Nephron progenitor cell (in vitro differentiated cells): ENCODE measurements at regions not wholly inside any gene's neighbourhood (a gene's known extent, or its start where the extent isn't known, plus 50 kb on each side); places are given as distances from the start of the nearest gene placed in this dataset.

ENCODE experiments used
- DNase-seq: peaks from one replicate; pipeline ENCODE4 v3.0.0; 2021
- H3K27ac Mint-ChIP-seq: 2 replicates; pipeline ENCODE4 v1.8.0; 2021; ENCODE audit warnings: mild to moderate bottlenecking, moderate library complexity, mixed read lengths
- H3K27me3 Mint-ChIP-seq: 2 replicates; pipeline ENCODE4 v1.8.0; 2021; ENCODE audit warnings: mild to moderate bottlenecking, low read depth, mixed read lengths; ENCODE audit not compliant: poor library complexity
- H3K36me3 Mint-ChIP-seq: 2 replicates; pipeline ENCODE4 v1.8.0; 2021; ENCODE audit warnings: low read depth, mixed read lengths
- H3K4me1 Mint-ChIP-seq: 2 replicates; pipeline ENCODE4 v1.8.0; 2021; ENCODE audit warnings: mixed read lengths
- H3K4me3 Mint-ChIP-seq: 2 replicates; pipeline ENCODE4 v1.8.0; 2021; ENCODE audit warnings: mild to moderate bottlenecking, moderate library complexity, mixed read lengths
- H3K9me3 Mint-ChIP-seq: 2 replicates; pipeline ENCODE4 v1.8.0; 2021; ENCODE audit warnings: mild to moderate bottlenecking, moderate library complexity, mixed read lengths
- TF ChIP-seq, protein P1 (sequence below): fragments of 200-600 bp; sonication (generic); IDR thresholded peaks from 2 replicates; pipeline ENCODE4 v1.5.0; 2021; ENCODE audit warnings: antibody characterized with exemption

DNA sequence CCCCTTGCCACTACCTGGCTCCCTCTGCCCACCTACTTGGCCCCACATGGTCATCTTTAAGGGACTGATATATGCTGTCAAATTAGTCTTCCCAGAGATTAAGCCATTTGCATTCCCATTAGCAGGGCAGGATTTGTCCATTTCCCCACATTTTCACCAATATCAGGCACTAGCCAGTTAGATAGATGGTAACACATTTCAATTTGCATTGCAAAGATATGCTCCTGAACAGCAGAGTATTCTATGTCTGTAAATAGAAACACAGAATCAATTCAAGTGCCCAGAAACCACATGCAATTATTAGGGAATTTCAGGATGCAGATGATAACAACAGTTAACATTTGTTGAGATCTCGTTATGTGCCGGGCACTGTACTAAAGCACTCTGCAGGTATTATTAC lies 92.6 kb upstream of the IL12B start:
- H3K27me3 Mint-ChIP-seq = peaks cover 11% of the 10 kb centered on the region
- no peaks in the 10 kb centered on the region for H3K4me1 Mint-ChIP-seq
- no peaks in the 10 kb centered on the region for H3K9me3 Mint-ChIP-seq
- no peak overlapping the region for H3K27ac Mint-ChIP-seq
- DNase-seq = no peak
- no peaks in the 10 kb centered on the region for H3K36me3 Mint-ChIP-seq
- H3K4me3 Mint-ChIP-seq = no peak overlapping the region
- TF ChIP-seq, protein P1, sequence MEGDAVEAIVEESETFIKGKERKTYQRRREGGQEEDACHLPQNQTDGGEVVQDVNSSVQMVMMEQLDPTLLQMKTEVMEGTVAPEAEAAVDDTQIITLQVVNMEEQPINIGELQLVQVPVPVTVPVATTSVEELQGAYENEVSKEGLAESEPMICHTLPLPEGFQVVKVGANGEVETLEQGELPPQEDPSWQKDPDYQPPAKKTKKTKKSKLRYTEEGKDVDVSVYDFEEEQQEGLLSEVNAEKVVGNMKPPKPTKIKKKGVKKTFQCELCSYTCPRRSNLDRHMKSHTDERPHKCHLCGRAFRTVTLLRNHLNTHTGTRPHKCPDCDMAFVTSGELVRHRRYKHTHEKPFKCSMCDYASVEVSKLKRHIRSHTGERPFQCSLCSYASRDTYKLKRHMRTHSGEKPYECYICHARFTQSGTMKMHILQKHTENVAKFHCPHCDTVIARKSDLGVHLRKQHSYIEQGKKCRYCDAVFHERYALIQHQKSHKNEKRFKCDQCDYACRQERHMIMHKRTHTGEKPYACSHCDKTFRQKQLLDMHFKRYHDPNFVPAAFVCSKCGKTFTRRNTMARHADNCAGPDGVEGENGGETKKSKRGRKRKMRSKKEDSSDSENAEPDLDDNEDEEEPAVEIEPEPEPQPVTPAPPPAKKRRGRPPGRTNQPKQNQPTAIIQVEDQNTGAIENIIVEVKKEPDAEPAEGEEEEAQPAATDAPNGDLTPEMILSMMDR = no peak

DNA sequence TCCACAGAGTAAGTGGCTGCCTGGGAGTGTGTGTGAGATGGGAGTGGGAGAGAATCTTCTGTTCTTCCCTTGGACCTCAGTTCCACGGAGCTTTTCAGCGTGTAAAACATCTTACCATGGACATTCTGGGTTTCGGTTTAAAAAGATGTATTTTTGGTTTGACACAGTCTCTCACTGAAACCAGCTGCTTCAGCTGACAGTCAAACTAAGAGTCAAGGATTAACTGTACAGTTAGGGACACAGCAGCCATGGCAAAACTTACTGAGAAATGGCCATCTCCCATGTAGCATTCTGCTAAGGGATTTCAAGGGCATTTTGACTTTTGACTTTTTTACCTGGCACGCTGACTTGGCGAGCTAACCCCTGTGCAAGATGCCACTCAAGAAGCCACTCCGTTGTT lies 93.8 kb upstream of the IL12B start:
- TF ChIP-seq, protein P1 = no peak
- H3K4me3 Mint-ChIP-seq = no peak overlapping the region
- H3K9me3 Mint-ChIP-seq = no peaks in the 10 kb centered on the region
- H3K27me3 Mint-ChIP-seq = peaks cover 14% of the 10 kb centered on the region
- no peak overlapping the region for H3K27ac Mint-ChIP-seq
- no peaks in the 10 kb centered on the region for H3K36me3 Mint-ChIP-seq
- DNase-seq = no peak
- H3K4me1 Mint-ChIP-seq = no peaks in the 10 kb centered on the region

DNA sequence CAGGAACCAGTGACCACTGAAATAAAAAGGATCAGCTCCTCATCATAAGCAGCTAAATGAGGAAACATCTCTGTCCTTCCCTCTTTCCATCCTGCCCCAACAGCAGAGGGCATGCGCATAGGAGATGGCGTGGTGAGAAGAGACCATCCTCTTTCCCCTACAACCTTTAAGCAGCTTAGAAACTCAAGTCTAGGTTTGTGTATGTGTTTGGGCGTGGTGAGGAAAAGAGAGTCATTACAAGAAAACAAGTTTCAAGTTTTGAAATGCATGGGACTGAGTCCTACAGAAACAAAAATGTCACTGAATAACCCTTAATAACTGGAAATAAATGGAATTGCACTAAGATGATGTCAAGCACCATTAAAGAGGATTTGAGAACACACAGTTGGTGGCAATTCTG lies 96.4 kb upstream of the IL12B start:
- DNase-seq = no peak
- Mint-ChIP-seq H3K4me1 (no peaks in the 10 kb centered on the region), H3K27ac (no peak overlapping the region), H3K36me3 (no peaks in the 10 kb centered on the region), H3K27me3 (peaks cover 29% of the 10 kb centered on the region), H3K4me3 (no peak overlapping the region), H3K9me3 (no peaks in the 10 kb centered on the region)
- TF ChIP-seq, protein P1 = no peak

DNA sequence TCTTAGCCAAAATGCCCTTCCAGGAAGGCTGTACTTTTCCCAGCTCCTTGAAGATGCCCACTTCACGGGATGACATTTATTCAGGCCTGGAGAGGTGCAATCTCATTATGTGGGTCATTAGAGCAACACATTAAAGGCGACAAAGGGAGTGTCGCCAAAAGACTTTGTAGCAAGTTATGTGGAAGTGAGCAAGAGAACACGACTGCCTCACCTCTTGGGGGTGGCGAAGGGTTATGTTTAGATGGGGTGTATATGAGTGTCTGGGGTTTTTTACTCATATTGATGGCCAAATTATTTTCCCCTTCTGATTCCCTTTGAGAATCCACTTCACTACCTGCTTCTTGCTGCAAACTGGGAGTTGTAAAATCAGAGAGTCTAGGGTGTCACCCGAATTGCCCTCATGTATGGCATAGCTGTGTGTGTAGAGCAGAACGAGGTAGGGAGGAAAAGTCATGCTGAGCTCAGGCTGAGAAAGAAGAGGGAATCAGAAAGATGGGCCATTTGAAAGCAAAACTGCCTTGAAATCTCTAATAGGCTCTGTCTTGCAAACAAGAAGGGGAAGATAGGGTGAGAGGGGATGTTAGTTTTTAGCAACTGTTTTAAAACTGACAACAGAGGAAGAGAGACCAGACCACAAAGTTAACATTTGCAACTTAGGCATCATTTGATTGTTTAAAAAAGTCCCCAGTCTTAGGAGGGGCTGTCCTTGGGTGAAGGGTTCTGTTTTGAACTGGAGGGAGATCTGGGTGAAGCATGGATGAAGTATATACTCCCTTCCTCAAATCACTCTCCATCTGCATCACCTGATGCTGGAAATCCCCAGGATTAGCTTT lies 97.1 kb upstream of the IL12B start:
- no peaks in the 10 kb centered on the region for H3K9me3 Mint-ChIP-seq
- H3K36me3 Mint-ChIP-seq = no peaks in the 10 kb centered on the region
- no peak overlapping the region for H3K27ac Mint-ChIP-seq
- TF ChIP-seq, protein P1 = no peak
- no peak for DNase-seq
- no peak overlapping the region for H3K4me3 Mint-ChIP-seq
- no peaks in the 10 kb centered on the region for H3K4me1 Mint-ChIP-seq
- H3K27me3 Mint-ChIP-seq = peaks cover 33% of the 10 kb centered on the region

DNA sequence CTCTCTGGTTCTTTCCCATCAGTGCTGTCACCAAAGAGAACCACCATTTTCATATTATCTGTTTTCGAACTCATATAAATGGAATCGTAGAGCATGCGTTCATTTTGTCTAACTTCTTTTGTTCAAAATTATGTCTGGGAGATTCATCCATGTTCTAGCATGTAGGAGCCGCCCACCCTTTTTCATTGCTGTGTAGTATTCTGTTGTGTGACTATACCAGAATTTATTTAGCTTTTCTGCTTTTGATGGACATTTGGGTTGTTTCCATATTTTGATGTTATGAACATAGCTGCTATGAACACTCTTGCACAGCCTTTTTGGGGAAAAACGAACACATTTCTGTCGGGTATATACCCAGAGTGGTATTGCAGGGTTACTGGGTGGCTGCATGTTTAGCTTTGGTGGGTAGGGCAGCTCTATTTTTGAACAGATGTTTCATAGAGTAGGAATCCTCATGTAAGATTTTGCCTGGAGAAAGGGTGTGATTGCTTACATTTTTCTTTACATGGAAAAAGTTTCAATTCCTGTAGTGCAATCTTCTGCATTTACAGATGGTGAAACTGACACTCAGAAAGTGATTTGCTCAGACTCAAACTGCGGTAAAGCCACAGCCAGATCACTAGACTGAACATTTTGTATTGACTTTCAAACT lies 100.2 kb upstream of the IL12B start:
- Mint-ChIP-seq H3K9me3 (no peaks in the 10 kb centered on the region), H3K36me3 (no peaks in the 10 kb centered on the region), H3K27me3 (peaks cover 36% of the 10 kb centered on the region), H3K4me1 (no peaks in the 10 kb centered on the region), H3K27ac (no peak overlapping the region), H3K4me3 (no peak overlapping the region)
- DNase-seq = no peak
- TF ChIP-seq, protein P1 = no peak
